Prostate gland (tissue), 2 donors: ENCODE measurements at regions not wholly inside any gene's neighbourhood (a gene's known extent, or its start where the extent isn't known, plus 50 kb on each side); places are given as distances from the start of the nearest gene placed in this dataset.

Source experiments
- DNase-seq: peaks from one replicate; pipeline ENCODE4 v3.0.0-alpha.2; 2019; ENCODE audit warnings: low spot score
- H3K27ac ChIP-seq, 2 donors: fragments of 200-600 bp; sonication (generic); 2 replicates each; pipeline ENCODE4 v1.5.1; 2017 to 2019
- H3K27me3 ChIP-seq: fragments of 200-600 bp; sonication (generic); replicated peaks from 2 replicates; pipeline ENCODE4 v1.5.1; 2019; ENCODE audit not compliant: insufficient read depth
- H3K36me3 ChIP-seq, 2 donors: fragments of 200-600 bp; sonication (generic); 1 replicate in 1 of 2; 2 replicates in 1 of 2; pipeline versions ENCODE4 v1.5.1 to v1.8.1; 2017 to 2019
- H3K4me1 ChIP-seq: fragments of 200-600 bp; sonication (generic); replicated peaks from 2 replicates; pipeline ENCODE4 v1.5.1; 2019
- H3K4me3 ChIP-seq, 2 donors: fragments of 200-600 bp; sonication (generic); 2 replicates each; pipeline ENCODE4 v1.5.1; 2017 to 2019
- H3K9me3 ChIP-seq: fragments of 200-600 bp; sonication (generic); 2 replicates; pipeline ENCODE4 v1.5.1; 2017
- POLR2A ChIP-seq: fragments of 450-650 bp; IDR thresholded peaks from one replicate; pipeline ENCODE4 v1.6.1; 2016; ENCODE audit warnings: antibody characterized with exemption, mild to moderate bottlenecking
- POLR2AphosphoS5 ChIP-seq: sonication (generic); formaldehyde crosslinking; IDR thresholded peaks from one replicate; pipeline ENCODE4 v1.6.1; 2017; ENCODE audit warnings: antibody characterized with exemption
- WGBS: methylation state at CpG from one replicate; pipeline ENCODE4 v1.1.5; 2018; 5-methylcytosine and 5-hydroxymethylcytosine counted together
- intact Hi-C: fragments of 100-400 bp; cut with DNase I; formaldehyde crosslinking; loops from one replicate; pipeline ENCODE4 v1.14.2; 2022
- TF ChIP-seq, protein P1 (sequence below), 4 experiments: fragments of 200-600 bp in 2 of 4; fragments of 450-650 bp in 2 of 4; sonication (generic) in 2 of 4; IDR thresholded peaks; 1 replicate in 3 of 4; 2 replicates in 1 of 4; pipeline ENCODE4 v1.5.1; 2016 to 2019; ENCODE audit warnings: antibody characterized with exemption in 4 of 4, mild to moderate bottlenecking in 2 of 4, moderate library complexity in 2 of 4

- H3K4me1 ChIP-seq, result no peaks in the 10 kb centered on the region
- no peaks in the 10 kb centered on the region for H3K36me3 ChIP-seq
- WGBS, result 33% methylated on average over 5 of the region's 5 CpGs
- no peaks in the 10 kb centered on the region for H3K9me3 ChIP-seq
- intact Hi-C loops, result no loop called here
- no peaks in the 10 kb centered on the region for H3K27me3 ChIP-seq
- TF ChIP-seq, protein P1, sequence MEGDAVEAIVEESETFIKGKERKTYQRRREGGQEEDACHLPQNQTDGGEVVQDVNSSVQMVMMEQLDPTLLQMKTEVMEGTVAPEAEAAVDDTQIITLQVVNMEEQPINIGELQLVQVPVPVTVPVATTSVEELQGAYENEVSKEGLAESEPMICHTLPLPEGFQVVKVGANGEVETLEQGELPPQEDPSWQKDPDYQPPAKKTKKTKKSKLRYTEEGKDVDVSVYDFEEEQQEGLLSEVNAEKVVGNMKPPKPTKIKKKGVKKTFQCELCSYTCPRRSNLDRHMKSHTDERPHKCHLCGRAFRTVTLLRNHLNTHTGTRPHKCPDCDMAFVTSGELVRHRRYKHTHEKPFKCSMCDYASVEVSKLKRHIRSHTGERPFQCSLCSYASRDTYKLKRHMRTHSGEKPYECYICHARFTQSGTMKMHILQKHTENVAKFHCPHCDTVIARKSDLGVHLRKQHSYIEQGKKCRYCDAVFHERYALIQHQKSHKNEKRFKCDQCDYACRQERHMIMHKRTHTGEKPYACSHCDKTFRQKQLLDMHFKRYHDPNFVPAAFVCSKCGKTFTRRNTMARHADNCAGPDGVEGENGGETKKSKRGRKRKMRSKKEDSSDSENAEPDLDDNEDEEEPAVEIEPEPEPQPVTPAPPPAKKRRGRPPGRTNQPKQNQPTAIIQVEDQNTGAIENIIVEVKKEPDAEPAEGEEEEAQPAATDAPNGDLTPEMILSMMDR (IDR thresholded peaks at IDR 0.05), result no peak
- TF ChIP-seq POLR2A (no peak), POLR2AphosphoS5 (no peak)
- no peak overlapping the region for H3K27ac ChIP-seq
- no peak overlapping the region for H3K4me3 ChIP-seq
- no peak for DNase-seq
These were observed 301.7 kb upstream of the N4BP1 start for GRCh38 chr16:48911700-48912099.

DNA sequence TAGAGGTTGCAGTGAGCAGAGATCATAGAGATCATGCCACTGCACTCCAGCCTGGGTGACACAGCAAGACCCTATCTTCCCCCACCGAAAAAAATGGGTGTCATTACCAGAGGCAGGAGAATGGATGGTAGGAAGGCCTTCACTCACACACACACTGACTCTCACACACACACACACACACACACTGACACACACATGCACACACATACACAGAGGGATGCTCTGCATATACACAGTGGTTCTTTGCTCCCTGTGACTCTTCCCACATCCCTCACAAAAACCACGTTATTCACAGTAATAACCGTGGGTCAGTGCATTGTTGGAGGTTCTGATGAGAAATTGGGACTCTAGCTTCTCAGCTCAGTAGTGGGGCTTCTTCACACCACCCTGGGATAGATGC lies 300.2 kb upstream of the N4BP1 start:
- intact Hi-C loops, result no loop called here
- no peaks in the 10 kb centered on the region for H3K9me3 ChIP-seq
- H3K27me3 ChIP-seq, result no peaks in the 10 kb centered on the region
- TF ChIP-seq, protein P1 (IDR thresholded peaks at IDR 0.05), result no peak
- TF ChIP-seq POLR2AphosphoS5 (no peak), POLR2A (no peak)
- H3K4me3 ChIP-seq, result no peak overlapping the region
- no peak overlapping the region for H3K27ac ChIP-seq
- 86% methylated on average over 3 of the region's 3 CpGs for WGBS
- no peak for DNase-seq
- no peaks in the 10 kb centered on the region for H3K36me3 ChIP-seq
- H3K4me1 ChIP-seq, result no peaks in the 10 kb centered on the region

DNA sequence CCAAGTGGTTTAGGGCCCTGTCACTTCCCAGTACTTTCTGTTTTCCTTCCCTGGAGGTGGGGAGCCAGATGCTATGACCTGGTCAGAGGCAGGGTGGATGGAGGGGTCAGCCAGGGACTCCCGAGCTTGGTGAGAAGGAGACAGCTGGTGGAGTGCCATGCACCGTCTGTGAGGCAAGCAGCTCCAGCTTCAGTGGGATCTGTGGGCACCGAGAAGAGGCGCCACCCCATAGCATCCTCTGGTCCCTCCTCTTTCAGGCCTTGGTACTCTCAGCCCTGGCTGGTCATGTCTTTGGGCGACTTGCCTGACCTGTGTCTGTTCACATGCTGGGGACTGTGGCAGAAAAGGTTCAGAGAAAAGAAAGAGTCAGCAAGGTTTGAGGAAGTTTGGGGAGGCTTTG lies 299.3 kb upstream of the N4BP1 start:
- 92% methylated on average over 5 of the region's 5 CpGs for WGBS
- no peak for DNase-seq
- Histone ChIP-seq H3K4me3 (no peak overlapping the region), H3K27me3 (no peaks in the 10 kb centered on the region), H3K9me3 (no peaks in the 10 kb centered on the region), H3K36me3 (no peaks in the 10 kb centered on the region), H3K27ac (no peak overlapping the region), H3K4me1 (no peaks in the 10 kb centered on the region)
- intact Hi-C loops, result no loop called here
- no peak for TF ChIP-seq POLR2A
- TF ChIP-seq POLR2AphosphoS5, result no peak

- no peaks in the 10 kb centered on the region for H3K9me3 ChIP-seq
- intact Hi-C loops, result no loop called here
- no peak for DNase-seq
- no peaks in the 10 kb centered on the region for H3K4me1 ChIP-seq
- H3K27ac ChIP-seq, result no peak overlapping the region
- WGBS, result 84% methylated on average over 10 of the region's 10 CpGs
- TF ChIP-seq POLR2A (no peak), POLR2AphosphoS5 (no peak)
- TF ChIP-seq, protein P1 (IDR thresholded peaks at IDR 0.05), result no peak
- H3K36me3 ChIP-seq, result no peaks in the 10 kb centered on the region
- H3K4me3 ChIP-seq, result no peak overlapping the region
- no peaks in the 10 kb centered on the region for H3K27me3 ChIP-seq
These were observed 298.1 kb upstream of the N4BP1 start for GRCh38 chr16:48907906-48908634.

DNA sequence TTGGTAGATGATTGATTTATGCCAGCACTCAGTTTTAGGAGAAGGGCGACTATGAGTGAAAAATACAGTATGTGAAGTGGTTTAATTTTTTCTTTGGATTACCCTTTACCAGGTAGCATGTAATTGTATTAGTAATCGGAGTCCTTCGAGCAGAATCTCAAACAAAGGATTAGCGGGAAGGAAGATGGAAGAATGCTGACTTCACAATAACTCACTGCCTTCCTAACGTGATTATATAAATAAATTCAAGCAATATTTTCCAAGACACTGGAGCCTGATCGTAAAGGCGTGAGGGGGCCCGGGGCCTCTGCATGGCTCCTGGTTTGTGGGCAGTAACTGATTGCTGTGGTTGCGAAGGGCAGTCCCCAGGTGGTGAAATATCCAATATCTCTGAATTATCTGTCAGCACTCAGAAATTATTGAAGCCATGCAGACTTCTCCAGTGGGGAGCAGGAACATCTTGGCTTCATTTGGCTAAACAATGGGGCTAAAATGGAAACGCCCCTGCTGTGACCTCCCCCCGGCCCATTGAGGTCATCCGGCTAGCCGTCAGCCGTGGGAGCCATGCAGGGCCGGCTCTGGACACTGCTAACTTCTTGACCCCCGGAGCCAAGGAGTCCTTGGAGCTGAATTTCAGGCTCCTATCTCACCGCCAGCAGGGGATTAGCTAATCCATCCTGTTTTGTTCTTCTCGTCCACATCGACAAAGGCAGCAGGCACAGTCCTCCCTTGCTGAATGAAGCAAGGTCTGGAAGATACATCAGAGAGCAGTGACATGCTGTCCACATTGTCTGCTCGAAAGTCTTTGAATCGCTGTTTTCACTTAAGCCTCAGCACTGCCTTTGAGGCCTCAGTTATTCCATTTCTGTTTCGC lies 295.9 kb upstream of the N4BP1 start:
- 73% methylated on average over 22 of the region's 22 CpGs for WGBS
- no peaks in the 10 kb centered on the region for H3K9me3 ChIP-seq
- H3K27ac ChIP-seq, result no peak overlapping the region
- no peaks in the 10 kb centered on the region for H3K27me3 ChIP-seq
- no peaks in the 10 kb centered on the region for H3K4me1 ChIP-seq
- TF ChIP-seq, protein P1 (IDR thresholded peaks at IDR 0.05), result no peak
- TF ChIP-seq POLR2AphosphoS5, result no peak
- no peak for TF ChIP-seq POLR2A
- intact Hi-C loops, result no loop called here
- H3K36me3 ChIP-seq, result no peaks in the 10 kb centered on the region
- H3K4me3 ChIP-seq, result no peak overlapping the region
- DNase-seq, result no peak
